SK-N-MC (cell line): ENCODE measurements at regions not wholly inside any gene's neighbourhood (a gene's known extent, or its start where the extent isn't known, plus 50 kb on each side); places are given as distances from the start of the nearest gene placed in this dataset.

Experiments used
- EZH2 ChIP-seq: fragments of 200-600 bp; sonication (generic); IDR thresholded peaks from one replicate; pipeline ENCODE4 v1.6.1; 2017; ENCODE audit warnings: antibody characterized with exemption
- POLR2AphosphoS5 ChIP-seq: IDR thresholded peaks from 2 replicates; pipeline ENCODE4 v1.6.1; 2012; ENCODE audit warnings: mild to moderate bottlenecking, low read depth, low read length, borderline replicate concordance

DNA sequence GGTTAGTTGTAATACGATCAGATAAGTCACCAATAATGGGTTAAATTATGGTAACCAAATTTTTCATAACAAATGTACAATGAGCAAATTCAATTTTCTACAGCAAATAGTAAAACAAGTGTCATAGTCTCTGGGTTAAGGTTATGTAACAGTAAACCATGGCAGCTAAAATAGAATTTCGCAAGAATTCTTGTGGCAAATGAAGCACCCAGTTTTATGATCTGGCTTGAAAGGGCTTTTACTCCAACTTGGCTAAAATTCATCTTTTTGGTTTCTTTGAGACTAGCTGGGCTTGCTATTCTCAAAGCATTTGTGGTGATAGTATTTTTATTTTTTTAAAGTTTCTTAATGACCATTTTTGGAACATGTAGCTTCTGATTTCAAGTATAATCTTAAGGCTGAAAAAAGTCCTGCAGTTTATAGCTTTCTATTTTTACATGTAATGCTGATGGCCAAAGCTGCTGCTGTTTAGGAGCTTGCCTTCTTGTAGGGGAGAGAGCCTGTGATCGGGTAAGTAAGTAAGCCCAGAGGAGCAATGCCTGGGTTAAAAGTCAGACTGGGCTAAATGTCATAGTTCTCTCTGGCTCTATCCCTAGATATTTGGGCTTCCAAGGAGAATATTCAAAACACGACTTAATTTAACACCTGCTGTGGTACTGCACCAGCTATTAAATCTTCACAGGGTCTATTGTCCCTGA, 55.5 kb upstream of the SYPL1 start:
- TF ChIP-seq EZH2 (no peak), POLR2AphosphoS5 (no peak)
